PC-3 (cell line): ENCODE measurements at regions not wholly inside any gene's neighbourhood (a gene's known extent, or its start where the extent isn't known, plus 50 kb on each side); places are given as distances from the start of the nearest gene placed in this dataset.

Experiments
- CTCF ChIP-seq: fragments of 300-600 bp; sonication (generic); conservative IDR thresholded peaks from 2 replicates; pipeline ENCODE4 v1.5.1; 2017; ENCODE audit warnings: antibody characterized with exemption, low read depth, mild to moderate bottlenecking, low read length
- EZH2phosphoT487 ChIP-seq: fragments of 300-600 bp; sonication (generic); IDR thresholded peaks from 2 replicates; pipeline ENCODE4 v1.6.1; 2018; ENCODE audit warnings: mild to moderate bottlenecking, antibody characterized with exemption, low read length, borderline replicate concordance

- TF ChIP-seq CTCF (no peak), EZH2phosphoT487 (no peak)
Measured at GRCh38 chr3:153551536-153552285, 389.7 kb downstream of the RAP2B start.
